Activated CD8-positive, alpha-beta T cell treated with anti-CD3 and anti-CD28 coated beads for 36 hours (primary cell): ENCODE measurements at regions not wholly inside any gene's neighbourhood (a gene's known extent, or its start where the extent isn't known, plus 50 kb on each side); places are given as distances from the start of the nearest gene placed in this dataset.

ENCODE experiments used
- ATAC-seq: fragments of 200-7000 bp; cut with Tn5 transposase; one replicate; pipeline ENCODE4 v1.10.0; 2021; ENCODE audit warnings: mild to moderate bottlenecking, moderate library complexity
- CTCF ChIA-PET: fragments of 350-600 bp; sonication (Branson Sonifier 250); formaldehyde crosslinking; loops from one replicate; lab custom pipeline; 2021; ENCODE audit warnings: antibody characterized with exemption; lab: Charles Lee
- POLR2A ChIA-PET: fragments of 350-600 bp; sonication (Branson Sonifier 250); formaldehyde crosslinking; loops from one replicate; lab custom pipeline; 2021; ENCODE audit warnings: antibody characterized with exemption; lab: Charles Lee
- DNase-seq: peaks from one replicate; pipeline ENCODE4 v3.0.0-alpha.2; 2020
- H3K27ac Mint-ChIP-seq: one replicate; pipeline ENCODE4 v1.8.0; 2021; ENCODE audit warnings: mild to moderate bottlenecking, mixed read lengths
- H3K27me3 Mint-ChIP-seq: one replicate; pipeline ENCODE4 v1.8.0; 2021; ENCODE audit warnings: mixed read lengths
- H3K36me3 Mint-ChIP-seq: one replicate; pipeline ENCODE4 v1.8.0; 2021; ENCODE audit warnings: low read depth, mixed read lengths
- H3K4me1 Mint-ChIP-seq: one replicate; pipeline ENCODE4 v1.8.0; 2021; ENCODE audit warnings: low read depth, mixed read lengths
- H3K4me3 Mint-ChIP-seq: one replicate; pipeline ENCODE4 v1.8.0; 2021; ENCODE audit warnings: mild to moderate bottlenecking, moderate library complexity, mixed read lengths
- H3K9me3 Mint-ChIP-seq: one replicate; pipeline ENCODE4 v1.8.0; 2021; ENCODE audit warnings: mixed read lengths
- CTCF ChIP-seq: fragments of 200-600 bp; IDR thresholded peaks from one replicate; pipeline ENCODE4 v1.8.0; 2022; ENCODE audit warnings: antibody characterized with exemption, mild to moderate bottlenecking
- intact Hi-C: fragments of 100-400 bp; cut with micrococcal nuclease; formaldehyde crosslinking; loops from one replicate; pipeline ENCODE4 v1.10.0; 2022

DNA sequence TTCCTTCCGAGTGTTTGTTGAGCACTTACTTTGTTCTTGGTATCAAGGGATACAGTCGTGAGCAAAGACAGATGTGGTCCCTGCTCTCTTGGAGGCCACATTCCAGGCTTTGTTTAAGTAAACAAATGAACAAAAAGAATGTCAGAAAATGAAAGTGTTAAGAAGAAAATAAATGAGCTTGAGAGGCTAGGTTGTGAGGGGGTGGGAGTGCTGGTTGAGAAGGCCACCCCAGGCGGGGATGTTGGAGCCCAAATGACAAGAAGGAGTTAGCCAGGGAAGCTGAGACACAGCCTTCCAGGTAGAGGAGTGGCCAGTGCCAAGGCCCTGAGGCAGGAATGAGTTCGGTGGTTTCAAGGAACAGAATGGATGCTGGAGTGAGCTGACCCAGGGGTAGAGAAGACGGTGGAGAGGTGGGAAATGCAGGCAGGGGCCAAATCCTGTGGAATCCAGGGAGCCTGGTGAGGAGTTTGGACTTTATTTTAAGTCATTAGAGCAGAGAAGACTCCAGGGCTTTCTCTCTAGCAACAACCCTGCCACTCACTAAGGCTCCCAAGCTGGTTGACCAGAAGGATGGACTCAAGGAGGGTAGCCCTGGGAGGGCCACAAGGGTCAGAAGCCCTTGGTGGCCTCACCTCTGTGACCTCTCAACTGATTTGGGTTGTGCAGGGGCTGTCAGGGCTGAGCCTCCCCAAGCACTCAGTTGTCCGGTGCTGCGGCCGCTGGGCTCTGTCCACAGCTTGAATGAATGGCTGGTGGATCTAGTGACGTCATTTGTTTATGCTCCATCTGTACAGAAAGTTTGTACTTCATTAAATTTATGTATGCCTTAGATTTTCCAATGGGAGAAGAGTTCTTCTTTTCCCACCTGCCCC, 66.0 kb upstream of the STX16 start:
- H3K27ac Mint-ChIP-seq: no peak overlapping the region
- H3K36me3 Mint-ChIP-seq: no peaks in the 10 kb centered on the region
- no peak for TF ChIP-seq CTCF
- CTCF ChIA-PET: interaction anchor here (1.2 to 1.3 kb wide), 2 partner anchors 18 to 104 kb away, joined by 3 to 4 read pairs; no protein-coding TSS in a partner anchor
- ATAC-seq: no peak
- peaks cover 11% of the 10 kb centered on the region for H3K27me3 Mint-ChIP-seq
- no peak for DNase-seq
- H3K4me1 Mint-ChIP-seq: no peaks in the 10 kb centered on the region
- peaks cover 6% of the 10 kb centered on the region for H3K9me3 Mint-ChIP-seq
- intact Hi-C loops: no loop called here
- POLR2A ChIA-PET: interaction anchor here (0.9 kb wide), 1 partner anchor 37 kb away, joined by 3 read pairs; no protein-coding TSS in a partner anchor
- no peak overlapping the region for H3K4me3 Mint-ChIP-seq

DNA sequence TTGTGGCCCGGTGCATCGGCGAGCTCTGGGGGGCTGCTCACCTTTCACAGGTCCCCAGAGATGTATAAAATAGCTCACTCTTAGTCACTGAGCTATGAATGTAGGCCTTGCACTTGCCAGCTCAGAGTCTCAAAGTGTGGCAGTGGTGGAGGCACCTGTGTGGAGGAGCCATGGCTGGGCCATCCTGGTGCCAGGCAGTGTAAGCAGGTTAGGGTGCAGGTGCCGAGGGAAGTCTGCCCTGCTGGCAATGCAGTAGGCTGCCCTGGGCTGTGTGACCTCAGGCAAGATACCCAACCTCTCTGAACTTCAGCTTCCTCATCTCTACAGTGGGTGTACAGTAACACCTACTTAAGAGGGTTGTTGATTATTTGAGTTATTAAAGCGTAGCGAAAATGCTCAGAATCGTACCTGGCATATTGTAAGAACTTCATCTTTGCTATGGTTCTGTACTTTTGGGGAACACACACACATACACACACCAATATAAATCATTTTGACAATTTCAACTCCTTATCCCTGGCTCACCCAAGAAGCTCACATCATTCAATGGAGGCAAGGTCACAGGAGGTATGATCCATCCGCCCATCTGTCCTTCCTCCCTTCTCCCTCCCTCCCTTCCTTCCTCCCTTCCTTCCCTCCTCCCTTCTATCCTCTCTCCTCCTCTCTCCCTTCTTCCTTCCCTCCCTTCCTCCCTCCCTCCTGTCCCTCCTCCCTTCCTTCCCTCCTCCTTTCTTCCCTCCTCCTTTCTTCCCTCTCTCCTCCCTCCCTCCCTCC, 66.8 kb upstream of the STX16 start:
- no peak overlapping the region for H3K27ac Mint-ChIP-seq
- ATAC-seq: no peak
- H3K4me1 Mint-ChIP-seq: no peaks in the 10 kb centered on the region
- H3K36me3 Mint-ChIP-seq: no peaks in the 10 kb centered on the region
- ChIA-PET CTCF (interaction anchor here (1.2 kb wide), 1 partner anchor 103 kb away, joined by 4 read pairs; no protein-coding TSS in a partner anchor), POLR2A (interaction anchor here (0.7 to 0.9 kb wide), 2 partner anchors 28 to 38 kb away, joined by 3 read pairs; no protein-coding TSS in a partner anchor)
- intact Hi-C loops: no loop called here
- peaks cover 6% of the 10 kb centered on the region for H3K9me3 Mint-ChIP-seq
- no peak for TF ChIP-seq CTCF
- DNase-seq: no peak
- no peak overlapping the region for H3K4me3 Mint-ChIP-seq
- peaks cover 11% of the 10 kb centered on the region for H3K27me3 Mint-ChIP-seq

DNA sequence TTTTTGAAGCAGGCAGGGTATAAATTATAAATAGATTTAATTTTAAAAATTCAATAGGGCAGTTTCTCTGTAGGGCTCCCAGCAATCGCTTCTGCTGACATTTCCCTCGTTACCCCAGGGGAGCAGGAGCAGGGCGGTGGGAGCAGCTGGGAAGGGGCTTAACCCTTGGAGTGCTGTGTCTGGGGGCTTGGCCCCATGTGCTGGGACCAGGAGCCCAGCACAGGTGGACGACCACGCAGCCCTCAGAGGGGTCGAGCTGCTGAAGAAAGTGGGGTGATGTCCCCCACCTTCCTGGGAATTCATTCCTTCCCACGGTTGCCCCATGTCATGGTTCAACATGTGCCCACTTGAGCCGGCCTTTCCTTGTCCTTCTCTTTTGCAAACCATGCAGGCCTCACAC, 67.5 kb upstream of the STX16 start:
- Mint-ChIP-seq H3K4me3 (no peak overlapping the region), H3K4me1 (no peaks in the 10 kb centered on the region), H3K36me3 (no peaks in the 10 kb centered on the region), H3K27me3 (peaks cover 11% of the 10 kb centered on the region), H3K9me3 (peaks cover 6% of the 10 kb centered on the region), H3K27ac (no peak overlapping the region)
- ChIA-PET CTCF (no interaction called here), POLR2A (interaction anchor here (0.7 kb wide), 1 partner anchor 28 kb away, joined by 3 read pairs; no protein-coding TSS in a partner anchor)
- ATAC-seq: no peak
- DNase-seq: no peak
- intact Hi-C loops: no loop called here
- TF ChIP-seq CTCF: no peak

GRCh38 chr20:58583176-58583575, 67.9 kb upstream of the STX16 start:
- peaks cover 12% of the 10 kb centered on the region for H3K27me3 Mint-ChIP-seq
- H3K4me3 Mint-ChIP-seq: no peak overlapping the region
- peaks cover 6% of the 10 kb centered on the region for H3K9me3 Mint-ChIP-seq
- H3K27ac Mint-ChIP-seq: no peak overlapping the region
- intact Hi-C loops: no loop called here
- H3K4me1 Mint-ChIP-seq: no peaks in the 10 kb centered on the region
- ATAC-seq (no peak), DNase-seq (no peak)
- CTCF ChIA-PET: no interaction called here
- no peaks in the 10 kb centered on the region for H3K36me3 Mint-ChIP-seq
- TF ChIP-seq CTCF: no peak
- POLR2A ChIA-PET: no interaction called here
